ENCODE measurements at regions not wholly inside any gene's neighbourhood (a gene's known extent, or its start where the extent isn't known, plus 50 kb on each side); places are given as distances from the start of the nearest gene placed in this dataset.
A peak's percentile ranks its signal among the peaks of the same experiment; 100 is the strongest.

- Histone ChIP-seq H3K4me3 (ENCODE audit: low read length) (no peak overlapping the region), H3K4me1 (ENCODE audit: insufficient read depth, low read length) (no peaks in the 10 kb centered on the region), H3K27me3 (ENCODE audit: insufficient read depth, low read length, poor library complexity, severe bottlenecking) (peaks cover 4% of the 10 kb centered on the region), H3K27ac (ENCODE audit: low read depth, low read length) (no peak overlapping the region), H3K36me3 (ENCODE audit: insufficient read depth, low read length) (no peaks in the 10 kb centered on the region), H3K9me3 (ENCODE audit: low read length) (no peaks in the 10 kb centered on the region)
- ChIA-PET CTCF (no interaction called here), POLR2A (no interaction called here)
- no peak overlapping the region for H3K4me3 Mint-ChIP-seq
- H3K4me1 Mint-ChIP-seq = no peaks in the 10 kb centered on the region
- H3K27ac Mint-ChIP-seq = no peak overlapping the region
- H3K9me3 Mint-ChIP-seq = peaks cover 24 to 48% (median 43%) of the 10 kb centered on the region in 5 donors
- DNase-seq = no peak
- peaks cover 0 to 38% (median 2%) of the 10 kb centered on the region in 3 donors for H3K36me3 Mint-ChIP-seq
- H3K27me3 Mint-ChIP-seq = peaks cover 30 to 85% of the 10 kb centered on the region in 2 donors
Observed at GRCh38 chr5:73346878-73347408, 101.6 kb downstream of the FOXD1 start.

GRCh38 chr5:73344835-73345234, 103.7 kb downstream of the FOXD1 start:
- CTCF ChIA-PET = no interaction called here

GRCh38 chr5:73339711-73340110, 108.9 kb downstream of the FOXD1 start:
- H3K27ac ChIP-seq (ENCODE audit: low read depth, low read length) = no peak overlapping the region
- no peaks in the 10 kb centered on the region for H3K4me1 ChIP-seq (ENCODE audit: insufficient read depth, low read length)
- ChIA-PET POLR2A (no interaction called here), CTCF (no interaction called here)
- Mint-ChIP-seq H3K9me3 (no peaks in the 10 kb centered on the region), H3K4me1 (no peaks in the 10 kb centered on the region), H3K27me3 (peaks cover 32 to 84% of the 10 kb centered on the region in 2 donors), H3K4me3 (peak overlapping the region in 1 of 7 donors; percentile 40), H3K36me3 (no peaks in the 10 kb centered on the region), H3K27ac (peak overlapping the region in 1 of 8 donors; percentile 52)
- no peak overlapping the region for H3K4me3 ChIP-seq (ENCODE audit: low read length)
- H3K36me3 ChIP-seq (ENCODE audit: insufficient read depth, low read length) = no peaks in the 10 kb centered on the region
- peaks cover 4% of the 10 kb centered on the region for H3K27me3 ChIP-seq (ENCODE audit: insufficient read depth, low read length, poor library complexity, severe bottlenecking)
- DNase-seq = no peak
- no peaks in the 10 kb centered on the region for H3K9me3 ChIP-seq (ENCODE audit: low read length)

More at GRCh38 chr5:73344835-73345234, 103.7 kb downstream of the FOXD1 start:
- H3K4me3 ChIP-seq (ENCODE audit: low read length) = no peak overlapping the region
- no peak for DNase-seq
- H3K27ac ChIP-seq (ENCODE audit: low read depth, low read length) = no peak overlapping the region
- no peaks in the 10 kb centered on the region for H3K36me3 ChIP-seq (ENCODE audit: insufficient read depth, low read length)
- Mint-ChIP-seq H3K27me3 (peaks cover 29 to 87% of the 10 kb centered on the region in 2 donors), H3K27ac (no peak overlapping the region), H3K36me3 (peaks cover 0 to 28% (median 2%) of the 10 kb centered on the region in 3 donors), H3K4me1 (no peaks in the 10 kb centered on the region), H3K4me3 (no peak overlapping the region), H3K9me3 (peaks cover 19 to 42% (median 34%) of the 10 kb centered on the region in 5 donors)
- no peaks in the 10 kb centered on the region for H3K9me3 ChIP-seq (ENCODE audit: low read length)
- POLR2A ChIA-PET = no interaction called here
- H3K4me1 ChIP-seq (ENCODE audit: insufficient read depth, low read length) = no peaks in the 10 kb centered on the region
- H3K27me3 ChIP-seq (ENCODE audit: insufficient read depth, low read length, poor library complexity, severe bottlenecking) = peaks cover 8% of the 10 kb centered on the region

GRCh38 chr5:73339051-73339575, 109.5 kb downstream of the FOXD1 start:
- Histone ChIP-seq H3K4me1 (ENCODE audit: insufficient read depth, low read length) (no peaks in the 10 kb centered on the region), H3K27me3 (ENCODE audit: insufficient read depth, low read length, poor library complexity, severe bottlenecking) (peaks cover 4% of the 10 kb centered on the region), H3K36me3 (ENCODE audit: insufficient read depth, low read length) (no peaks in the 10 kb centered on the region), H3K4me3 (ENCODE audit: low read length) (no peak overlapping the region), H3K9me3 (ENCODE audit: low read length) (no peaks in the 10 kb centered on the region), H3K27ac (ENCODE audit: low read depth, low read length) (no peak overlapping the region)
- Mint-ChIP-seq H3K9me3 (no peaks in the 10 kb centered on the region), H3K27ac (peak overlapping the region in 1 of 8 donors; percentile 52), H3K36me3 (no peaks in the 10 kb centered on the region), H3K27me3 (peaks cover 33 to 84% of the 10 kb centered on the region in 2 donors), H3K4me3 (peak overlapping the region in 1 of 7 donors; percentile 40), H3K4me1 (no peaks in the 10 kb centered on the region)
- ChIA-PET CTCF (no interaction called here), POLR2A (no interaction called here)
- DNase-seq = no peak

DNA sequence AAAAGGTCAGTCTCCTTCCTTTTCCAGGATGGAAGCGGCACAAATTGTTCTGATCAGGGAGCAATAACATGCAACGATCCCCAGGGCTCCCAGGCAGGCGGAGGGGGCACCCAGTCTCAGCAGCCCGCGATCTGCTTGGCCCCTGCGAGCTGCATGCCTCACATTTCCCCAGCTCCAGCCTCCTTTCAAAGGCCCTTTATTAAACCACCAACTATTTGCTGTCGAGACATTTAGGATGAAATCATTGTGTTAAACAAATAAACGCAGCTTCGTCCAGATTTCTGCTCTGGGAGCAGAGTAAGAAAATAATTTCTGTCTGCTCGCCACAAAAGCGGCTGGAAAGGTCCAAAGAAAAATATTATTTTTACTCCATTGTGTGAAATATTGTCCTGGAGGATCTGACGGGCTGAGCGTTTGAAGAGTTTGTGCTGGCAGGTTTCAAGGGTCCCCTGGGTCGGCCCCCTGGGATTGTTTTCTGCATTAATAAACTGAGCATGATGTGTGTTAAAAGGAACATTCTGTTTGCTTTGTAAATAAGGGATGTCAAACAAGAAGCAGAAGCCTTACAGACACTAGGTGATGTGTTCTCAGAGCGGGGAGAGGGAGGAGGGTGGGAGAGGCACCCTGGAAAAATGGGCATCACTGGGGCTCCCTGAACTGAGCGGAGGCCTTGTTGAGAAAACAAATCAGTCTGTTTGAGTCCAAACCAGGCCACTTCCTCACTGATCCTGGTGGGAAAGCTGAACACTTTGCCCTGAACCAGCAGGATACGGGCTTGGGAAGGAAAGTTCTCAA, 110.1 kb downstream of the FOXD1 start:
- no peaks in the 10 kb centered on the region for H3K9me3 Mint-ChIP-seq
- Histone ChIP-seq H3K36me3 (ENCODE audit: insufficient read depth, low read length) (no peaks in the 10 kb centered on the region), H3K9me3 (ENCODE audit: low read length) (no peaks in the 10 kb centered on the region), H3K27ac (ENCODE audit: low read depth, low read length) (no peak overlapping the region), H3K4me3 (ENCODE audit: low read length) (no peak overlapping the region), H3K4me1 (ENCODE audit: insufficient read depth, low read length) (no peaks in the 10 kb centered on the region), H3K27me3 (ENCODE audit: insufficient read depth, low read length, poor library complexity, severe bottlenecking) (peaks cover 4% of the 10 kb centered on the region)
- ChIA-PET CTCF (no interaction called here), POLR2A (no interaction called here)
- H3K4me3 Mint-ChIP-seq = no peak overlapping the region
- H3K36me3 Mint-ChIP-seq = no peaks in the 10 kb centered on the region
- DNase-seq = no peak
- peak overlapping the region in 1 of 8 donors; percentile 43 for H3K27ac Mint-ChIP-seq
- no peaks in the 10 kb centered on the region for H3K4me1 Mint-ChIP-seq
- H3K27me3 Mint-ChIP-seq = peaks cover 38 to 86% of the 10 kb centered on the region in 2 donors

GRCh38 chr5:73337586-73338255, 110.9 kb downstream of the FOXD1 start:
- H3K27ac ChIP-seq (ENCODE audit: low read depth, low read length) = no peak overlapping the region
- H3K9me3 ChIP-seq (ENCODE audit: low read length) = no peaks in the 10 kb centered on the region
- ChIA-PET CTCF (no interaction called here), POLR2A (no interaction called here)
- no peak overlapping the region for H3K4me3 Mint-ChIP-seq
- peaks cover 42 to 86% of the 10 kb centered on the region in 2 donors for H3K27me3 Mint-ChIP-seq
- no peaks in the 10 kb centered on the region for H3K4me1 Mint-ChIP-seq
- no peak overlapping the region for H3K4me3 ChIP-seq (ENCODE audit: low read length)
- peaks cover 4% of the 10 kb centered on the region for H3K27me3 ChIP-seq (ENCODE audit: insufficient read depth, low read length, poor library complexity, severe bottlenecking)
- peaks cover 0 to under 1% (median 0%) of the 10 kb centered on the region in 3 donors for H3K36me3 Mint-ChIP-seq
- H3K36me3 ChIP-seq (ENCODE audit: insufficient read depth, low read length) = no peaks in the 10 kb centered on the region
- peak overlapping the region in 1 of 8 donors; percentile 43 for H3K27ac Mint-ChIP-seq
- H3K9me3 Mint-ChIP-seq = no peaks in the 10 kb centered on the region
- no peaks in the 10 kb centered on the region for H3K4me1 ChIP-seq (ENCODE audit: insufficient read depth, low read length)
- DNase-seq = no peak

DNA sequence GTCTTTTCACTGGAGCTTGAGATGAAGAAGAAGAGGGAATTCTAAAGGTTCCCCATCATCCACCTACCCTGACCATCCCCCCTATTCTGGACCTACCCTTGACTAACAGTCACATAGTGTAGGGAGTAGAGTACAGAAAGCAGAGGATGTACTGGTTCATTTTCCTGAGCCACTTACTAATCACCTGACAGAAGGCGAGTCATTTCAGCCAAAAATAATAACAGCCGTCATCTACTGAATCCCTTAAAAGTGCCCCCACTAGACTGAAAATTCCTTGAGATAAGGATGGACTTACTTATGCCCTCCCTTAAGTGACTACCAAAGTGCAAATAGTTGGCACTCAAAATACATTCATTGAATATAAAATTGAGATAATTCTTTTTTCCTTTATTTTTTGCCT, 112.2 kb downstream of the FOXD1 start:
- H3K4me1 Mint-ChIP-seq = no peaks in the 10 kb centered on the region
- Histone ChIP-seq H3K9me3 (ENCODE audit: low read length) (no peaks in the 10 kb centered on the region), H3K36me3 (ENCODE audit: insufficient read depth, low read length) (no peaks in the 10 kb centered on the region), H3K4me3 (ENCODE audit: low read length) (no peak overlapping the region), H3K4me1 (ENCODE audit: insufficient read depth, low read length) (no peaks in the 10 kb centered on the region), H3K27ac (ENCODE audit: low read depth, low read length) (no peak overlapping the region), H3K27me3 (ENCODE audit: insufficient read depth, low read length, poor library complexity, severe bottlenecking) (peaks cover 4% of the 10 kb centered on the region)
- DNase-seq = no peak
- POLR2A ChIA-PET = no interaction called here
- CTCF ChIA-PET = no interaction called here
- H3K36me3 Mint-ChIP-seq = peaks cover 0 to 7% (median 0%) of the 10 kb centered on the region in 3 donors
- H3K9me3 Mint-ChIP-seq = peaks cover 3 to 11% (median 10%) of the 10 kb centered on the region in 5 donors
- no peak overlapping the region for H3K27ac Mint-ChIP-seq
- no peak overlapping the region for H3K4me3 Mint-ChIP-seq
- peaks cover 43 to 91% of the 10 kb centered on the region in 2 donors for H3K27me3 Mint-ChIP-seq

Measured in CD8-positive, alpha-beta memory T cell (primary cell).